Thymus (tissue), 11 donors: ENCODE measurements at regions not wholly inside any gene's neighbourhood (a gene's known extent, or its start where the extent isn't known, plus 50 kb on each side); places are given as distances from the start of the nearest gene placed in this dataset.

Experiments used
- DNase-seq, 9 donors: peaks; one replicate each; pipeline ENCODE4 v3.0.0-alpha.2; 2013; ENCODE audit warnings: low spot score in 9 of 9, low read depth in 6 of 9, missing footprints in 1 of 9
- H3K27ac ChIP-seq, 2 donors: one replicate each; pipeline ENCODE4 v1.5.1; 2013; ENCODE audit warnings: control low read depth in 1 of 2, low read depth in 1 of 2, low read length in 1 of 2, mild to moderate bottlenecking in 1 of 2, moderate library complexity in 1 of 2
- H3K27me3 ChIP-seq, 2 donors: one replicate each; pipeline ENCODE4 v1.5.1; 2013; ENCODE audit warnings: low read length in 1 of 2; ENCODE audit not compliant: control insufficient read depth in 2 of 2, insufficient read depth in 1 of 2
- H3K36me3 ChIP-seq, 2 donors: one replicate each; pipeline ENCODE4 v1.5.1; 2013; ENCODE audit warnings: low read length in 1 of 2, mild to moderate bottlenecking in 1 of 2, moderate library complexity in 1 of 2; ENCODE audit not compliant: control insufficient read depth in 2 of 2, insufficient read depth in 2 of 2
- H3K4me1 ChIP-seq, 2 donors: one replicate each; pipeline ENCODE4 v1.5.1; 2013; ENCODE audit warnings: low read length in 2 of 2; ENCODE audit not compliant: control insufficient read depth in 2 of 2, insufficient read depth in 2 of 2
- H3K4me3 ChIP-seq, 2 donors: one replicate each; pipeline ENCODE4 v1.5.1; 2013; ENCODE audit warnings: low read length in 2 of 2, control low read depth in 1 of 2, mild to moderate bottlenecking in 1 of 2
- H3K9me3 ChIP-seq, 2 donors: one replicate each; pipeline ENCODE4 v1.5.1; 2013; ENCODE audit warnings: low read length in 1 of 2, mild to moderate bottlenecking in 1 of 2; ENCODE audit not compliant: control insufficient read depth in 2 of 2, insufficient read depth in 1 of 2
- WGBS: extraction: QIAGEN DNeasy Blood & Tissue Kit; methylation state at CpG from one replicate; pipeline ENCODE4 v1.1.7; 2013; 5-methylcytosine and 5-hydroxymethylcytosine counted together
- donor health status: healthy.

DNA sequence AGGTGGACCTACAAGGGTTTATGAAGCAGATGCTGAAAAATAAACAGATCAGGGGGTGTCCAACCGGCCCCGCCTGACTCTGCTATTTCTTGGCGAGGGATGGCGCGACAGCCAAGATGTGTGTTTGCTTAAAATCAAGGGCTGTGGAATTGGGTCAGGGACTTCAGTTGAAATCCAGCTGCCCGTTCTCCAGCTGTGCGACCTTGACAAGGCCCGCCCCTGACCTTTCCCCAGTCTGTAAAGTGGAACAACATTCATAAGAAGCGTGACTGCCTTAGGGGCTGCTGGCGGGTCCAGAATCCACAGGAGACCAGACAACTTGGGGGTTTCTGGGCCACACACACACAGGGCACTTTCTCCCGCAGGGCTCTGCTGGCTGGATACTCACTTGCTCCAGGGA is 517.5 kb downstream of the PREX1 start:
- H3K9me3 ChIP-seq, result no peaks in the 10 kb centered on the region
- WGBS, result 96% methylated on average over 11 of the region's 11 CpGs

DNA sequence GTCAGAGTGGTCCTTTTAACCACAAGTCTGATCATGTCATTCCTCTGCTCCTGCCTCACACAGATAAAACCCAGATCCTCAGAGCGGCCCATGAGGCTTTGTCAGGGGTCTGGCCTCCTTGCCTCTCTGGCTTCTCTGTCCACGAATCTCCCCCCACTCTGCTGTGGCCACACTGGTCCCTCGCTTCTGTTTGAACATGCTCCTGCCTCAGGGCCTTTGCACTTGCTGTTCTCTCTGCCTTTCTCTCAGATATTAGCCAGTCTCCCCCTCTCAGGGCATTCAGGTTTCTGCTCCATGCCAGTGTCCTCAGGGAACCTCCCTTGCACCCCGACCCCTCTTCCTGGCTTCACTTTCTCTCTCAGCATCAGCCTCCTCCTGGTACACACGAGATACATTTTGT is 518.5 kb downstream of the PREX1 start:
- no peaks in the 10 kb centered on the region for H3K4me1 ChIP-seq
- H3K4me3 ChIP-seq, result no peak overlapping the region
- H3K27me3 ChIP-seq, result peaks cover 0 to 3% of the 10 kb centered on the region in 2 donors
- no peaks in the 10 kb centered on the region for H3K36me3 ChIP-seq
- H3K27ac ChIP-seq, result no peak overlapping the region
- 90% methylated on average over 5 of the region's 5 CpGs for WGBS
- H3K9me3 ChIP-seq, result no peaks in the 10 kb centered on the region
- DNase-seq, result no peak

More for the DNA sequence above, 517.5 kb downstream of the PREX1 start:
- no peak for DNase-seq
- Histone ChIP-seq H3K4me3 (no peak overlapping the region), H3K27me3 (peaks cover 0 to 3% of the 10 kb centered on the region in 2 donors), H3K27ac (no peak overlapping the region), H3K4me1 (no peaks in the 10 kb centered on the region), H3K36me3 (no peaks in the 10 kb centered on the region)

DNA sequence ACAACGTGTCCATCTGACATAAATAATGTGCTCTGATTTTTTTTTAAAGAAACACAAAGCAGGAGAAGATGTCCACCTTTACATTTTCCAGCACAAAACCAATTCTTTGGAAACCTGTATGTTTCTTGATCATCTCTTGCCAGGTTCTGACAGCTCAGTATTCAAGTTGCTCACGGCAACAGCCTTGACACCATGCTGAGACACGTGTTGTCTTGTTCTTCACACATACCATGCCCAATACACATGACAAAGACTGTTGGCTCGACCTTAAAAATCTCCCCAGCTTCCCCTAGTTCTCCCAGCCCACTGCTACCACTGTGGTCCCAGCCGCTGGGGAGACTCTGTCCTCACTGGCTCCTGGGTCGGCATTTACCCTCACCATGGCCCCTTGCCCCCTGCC is 518.9 kb downstream of the PREX1 start:
- Histone ChIP-seq H3K4me1 (no peaks in the 10 kb centered on the region), H3K4me3 (no peak overlapping the region), H3K27ac (no peak overlapping the region), H3K27me3 (peaks cover 0 to 3% of the 10 kb centered on the region in 2 donors), H3K9me3 (no peaks in the 10 kb centered on the region), H3K36me3 (no peaks in the 10 kb centered on the region)
- DNase-seq, result no peak
- 61% methylated on average over 6 of the region's 6 CpGs for WGBS

DNA sequence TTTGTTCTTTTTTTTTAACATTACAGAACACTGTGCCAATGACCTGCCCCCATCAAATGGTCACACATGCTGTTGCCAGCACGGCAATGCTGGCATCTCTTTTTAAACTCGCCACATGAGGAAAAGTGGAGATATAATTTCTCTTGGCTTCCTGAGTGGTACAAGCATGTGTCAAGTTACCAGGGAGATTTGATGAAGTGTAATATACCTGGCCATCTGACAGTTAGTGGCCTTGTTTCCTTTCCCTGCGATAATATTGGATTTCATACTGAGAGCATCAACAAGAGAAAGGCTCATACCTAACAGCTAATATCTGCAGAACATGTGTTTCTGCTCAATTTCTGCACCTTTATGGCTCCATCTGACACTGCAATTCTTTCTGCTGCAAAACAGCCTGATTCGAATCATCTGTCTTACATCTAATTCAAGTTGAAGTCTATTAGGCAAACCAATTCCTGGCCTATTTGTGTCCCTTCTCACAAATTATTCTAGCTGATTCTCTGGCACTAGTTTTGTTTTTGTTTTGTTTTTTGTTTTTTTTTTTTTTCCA is 519.5 kb downstream of the PREX1 start:
- H3K36me3 ChIP-seq, result no peaks in the 10 kb centered on the region
- WGBS, result 86% methylated on average over 4 of the region's 4 CpGs

DNA sequence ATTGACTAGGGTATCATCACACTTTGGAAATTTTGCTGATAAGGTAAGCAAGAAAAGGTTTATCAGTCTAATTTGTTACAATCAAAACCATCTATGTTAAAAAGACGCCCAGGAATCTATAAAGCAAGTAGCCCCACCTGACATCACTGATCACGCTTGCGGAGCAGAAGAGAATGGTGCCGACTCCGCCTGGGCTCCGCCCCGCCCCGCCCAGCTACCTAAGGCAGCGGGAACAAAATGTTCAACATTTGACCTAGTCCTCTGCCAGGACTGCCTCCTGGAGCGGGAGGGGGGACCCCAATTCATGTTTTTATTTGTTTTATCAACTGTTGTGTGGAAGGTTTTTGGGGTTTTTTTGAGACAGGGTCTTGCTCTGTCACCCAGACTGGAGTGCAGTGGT is 520.5 kb downstream of the PREX1 start:
- Histone ChIP-seq H3K4me1 (no peaks in the 10 kb centered on the region), H3K9me3 (no peaks in the 10 kb centered on the region), H3K4me3 (no peak overlapping the region), H3K36me3 (no peaks in the 10 kb centered on the region), H3K27ac (no peak overlapping the region), H3K27me3 (peaks cover 0 to 3% of the 10 kb centered on the region in 2 donors)
- WGBS, result 92% methylated on average over 10 of the region's 10 CpGs
- no peak for DNase-seq

More for the DNA sequence above, 519.5 kb downstream of the PREX1 start:
- peaks cover 0 to 3% of the 10 kb centered on the region in 2 donors for H3K27me3 ChIP-seq
- H3K4me1 ChIP-seq, result no peaks in the 10 kb centered on the region
- H3K9me3 ChIP-seq, result no peaks in the 10 kb centered on the region
- no peak for DNase-seq
- H3K27ac ChIP-seq, result no peak overlapping the region
- H3K4me3 ChIP-seq, result no peak overlapping the region

DNA sequence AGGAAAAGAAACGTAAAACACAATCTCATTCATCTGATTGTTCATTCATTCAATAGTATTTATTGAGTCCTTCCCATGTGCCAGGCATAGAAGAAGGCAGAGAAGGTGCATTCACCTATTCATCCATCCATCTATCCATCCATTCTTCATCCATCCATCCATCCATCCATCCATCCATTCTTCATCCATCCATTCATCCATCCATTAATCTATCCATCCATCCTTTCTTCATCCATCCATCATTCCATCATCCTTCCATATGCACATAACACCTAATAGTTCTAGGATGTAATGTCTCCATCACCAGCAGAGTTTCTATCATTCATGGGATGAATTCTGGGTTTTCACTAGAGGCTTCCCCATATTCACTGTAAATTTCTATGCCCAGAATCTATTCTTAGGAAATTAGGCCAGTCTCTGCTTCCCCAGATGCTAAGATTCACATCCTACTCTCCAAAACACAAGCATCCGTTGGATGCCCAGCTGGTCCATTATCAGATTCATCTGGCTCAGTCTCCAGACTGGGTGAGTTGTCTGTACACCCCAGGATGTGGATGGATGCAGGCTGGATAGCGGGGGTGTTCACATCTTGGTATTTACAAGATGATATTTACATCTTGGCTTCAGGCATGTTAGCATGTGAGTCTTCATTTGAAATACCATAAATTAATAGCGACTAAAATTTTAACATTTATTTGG is 517.7 kb upstream of the SULF2 start:
- no peak overlapping the region for H3K4me3 ChIP-seq
- DNase-seq, result no peak
- no peaks in the 10 kb centered on the region for H3K36me3 ChIP-seq
- H3K9me3 ChIP-seq, result peaks cover 0 to 2% of the 10 kb centered on the region in 2 donors
- peaks cover 0 to 3% of the 10 kb centered on the region in 2 donors for H3K27me3 ChIP-seq
- WGBS, result 94% methylated on average over 4 of the region's 4 CpGs
- no peaks in the 10 kb centered on the region for H3K4me1 ChIP-seq
- H3K27ac ChIP-seq, result no peak overlapping the region

DNA sequence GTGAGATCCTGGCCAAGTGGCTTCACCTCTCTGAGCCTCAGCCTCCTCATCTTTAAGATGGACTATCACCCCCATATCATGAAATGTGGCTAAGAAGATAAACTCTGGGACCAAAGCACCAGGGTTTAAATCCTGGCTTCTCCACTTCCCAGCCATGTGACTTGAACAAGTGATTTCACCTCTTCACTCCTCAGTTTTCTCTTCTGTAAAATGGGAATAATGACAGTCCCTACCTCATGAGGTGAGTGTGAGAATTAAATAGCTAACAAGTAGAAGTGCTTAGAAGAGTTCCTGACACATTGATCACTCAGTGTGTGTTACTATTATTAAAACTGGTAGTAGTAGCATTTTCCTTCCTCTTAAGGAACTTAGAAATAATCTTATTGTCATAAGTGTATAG is 516.9 kb upstream of the SULF2 start:
- Histone ChIP-seq H3K4me1 (no peaks in the 10 kb centered on the region), H3K27me3 (peaks cover 0 to 3% of the 10 kb centered on the region in 2 donors), H3K36me3 (no peaks in the 10 kb centered on the region), H3K27ac (no peak overlapping the region), H3K4me3 (no peak overlapping the region), H3K9me3 (peaks cover 0 to 4% of the 10 kb centered on the region in 2 donors)
- DNase-seq, result no peak

DNA sequence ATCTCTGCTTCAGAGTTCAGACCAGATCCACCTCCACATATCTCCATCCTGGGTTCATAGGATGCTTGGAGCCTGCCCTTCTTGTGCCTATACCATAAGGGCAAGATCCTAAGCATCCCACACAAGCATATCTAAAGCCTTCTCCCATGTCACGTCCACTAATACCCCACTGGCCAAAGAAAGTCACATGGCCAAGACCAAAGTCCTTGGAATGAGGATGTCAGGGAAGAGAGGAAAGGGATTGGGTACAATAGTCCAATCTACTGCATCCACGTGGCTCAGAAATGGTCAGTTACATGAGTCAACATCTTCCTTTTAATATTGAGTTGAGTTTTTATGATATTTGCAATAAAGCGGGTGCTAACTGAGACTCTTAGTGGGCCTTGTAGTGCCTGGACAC is 515.9 kb upstream of the SULF2 start:
- no peaks in the 10 kb centered on the region for H3K27me3 ChIP-seq
- no peaks in the 10 kb centered on the region for H3K36me3 ChIP-seq
- H3K27ac ChIP-seq, result no peak overlapping the region
- no peak overlapping the region for H3K4me3 ChIP-seq
- WGBS, result 94% methylated on average over 3 of the region's 3 CpGs
- no peak for DNase-seq
- peaks cover 0 to 4% of the 10 kb centered on the region in 2 donors for H3K9me3 ChIP-seq
- no peaks in the 10 kb centered on the region for H3K4me1 ChIP-seq

DNA sequence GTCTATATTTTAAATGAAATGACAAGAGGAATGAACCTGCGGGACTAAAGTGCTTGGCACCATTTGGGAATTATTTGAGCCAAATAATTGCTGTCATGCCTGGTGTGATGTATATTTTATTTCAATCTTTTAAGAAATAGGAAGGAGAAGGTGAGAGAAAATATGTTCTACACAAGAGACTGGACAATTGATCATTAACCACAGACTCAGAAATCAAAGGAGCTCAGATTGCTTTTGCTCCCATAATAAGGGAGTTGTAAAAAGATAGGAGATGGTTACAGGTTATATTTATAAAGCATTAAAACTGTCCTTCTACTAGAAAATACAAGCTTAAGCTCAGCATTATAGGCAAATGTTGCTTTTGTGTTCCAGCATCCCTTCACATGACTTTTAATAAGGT is 515.2 kb upstream of the SULF2 start:
- peaks cover 0 to 4% of the 10 kb centered on the region in 2 donors for H3K9me3 ChIP-seq
- H3K27ac ChIP-seq, result no peak overlapping the region
- no peaks in the 10 kb centered on the region for H3K36me3 ChIP-seq
- no peaks in the 10 kb centered on the region for H3K27me3 ChIP-seq
- WGBS, result 95% methylated on average over 1 of the region's 1 CpG
- DNase-seq, result no peak
- H3K4me1 ChIP-seq, result no peaks in the 10 kb centered on the region
- H3K4me3 ChIP-seq, result no peak overlapping the region
